DND-41 (cell line): ENCODE measurements at regions not wholly inside any gene's neighbourhood (a gene's known extent, or its start where the extent isn't known, plus 50 kb on each side); places are given as distances from the start of the nearest gene placed in this dataset.

Experiments
- ATAC-seq: fragments of 200-7000 bp; cut with Tn5 transposase; 3 replicates; pipeline ENCODE4 v1.9.1; 2021; ENCODE audit warnings: low read depth; ENCODE audit not compliant: insufficient read depth
- DNase-seq: peaks from one replicate; pipeline ENCODE4 v3.0.0-alpha.2; 2020
- H2AFZ ChIP-seq: 2 replicates; pipeline ENCODE4 v1.6.0; 2012; ENCODE audit warnings: low read depth, low read length
- H3K27ac ChIP-seq: 2 replicates; pipeline ENCODE4 v1.5.1; 2012; ENCODE audit warnings: low read length, inconsistent platforms
- H3K27me3 ChIP-seq: fragments of 200-600 bp; sonication (generic); 2 replicates; pipeline ENCODE4 v1.6.0; 2012; ENCODE audit warnings: low read length, mild to moderate bottlenecking, inconsistent platforms; ENCODE audit not compliant: insufficient read depth, poor library complexity
- H3K36me3 ChIP-seq: 2 replicates; pipeline ENCODE4 v1.5.1; 2012; ENCODE audit warnings: low read length, inconsistent platforms; ENCODE audit not compliant: insufficient read depth
- H3K4me1 ChIP-seq: 2 replicates; pipeline ENCODE4 v1.5.1; 2012; ENCODE audit warnings: mild to moderate bottlenecking, low read length; ENCODE audit not compliant: insufficient read depth
- H3K4me2 ChIP-seq: 2 replicates; pipeline ENCODE4 v1.6.0; 2012; ENCODE audit warnings: mild to moderate bottlenecking, moderate library complexity, low read length, inconsistent platforms; ENCODE audit not compliant: insufficient read depth
- H3K4me3 ChIP-seq, 2 experiments: fragments of 200-600 bp in 1 of 2; shearing (Covaris generic) in 1 of 2; 2 replicates each; pipeline ENCODE4 v1.5.1; 2012 to 2016; ENCODE audit warnings: inconsistent platforms in 2 of 2, low read length in 2 of 2, mild to moderate bottlenecking in 2 of 2, low read depth in 1 of 2, moderate library complexity in 1 of 2
- H3K79me2 ChIP-seq: 2 replicates; pipeline ENCODE4 v1.6.0; 2012; ENCODE audit warnings: low read length, inconsistent platforms; ENCODE audit not compliant: insufficient read depth
- H3K9ac ChIP-seq: 2 replicates; pipeline ENCODE4 v1.6.0; 2012; ENCODE audit warnings: low read depth, mild to moderate bottlenecking, inconsistent platforms, low read length, moderate library complexity
- H3K9me3 ChIP-seq: 2 replicates; pipeline ENCODE4 v1.5.1; 2012; ENCODE audit warnings: low read length, moderate library complexity, mild to moderate bottlenecking, inconsistent platforms; ENCODE audit not compliant: insufficient read depth, severe bottlenecking
- H4K20me1 ChIP-seq: 2 replicates; pipeline ENCODE4 v1.6.0; 2012; ENCODE audit warnings: low read length; ENCODE audit not compliant: insufficient read depth
- CTCF ChIP-seq: IDR thresholded peaks from 2 replicates; pipeline ENCODE4 v1.5.1; 2012; ENCODE audit warnings: borderline replicate concordance, low read length, moderate library complexity, mild to moderate bottlenecking; ENCODE audit not compliant: poor library complexity, severe bottlenecking; ENCODE audit errors: extremely low read depth
- EZH2 ChIP-seq: IDR thresholded peaks from 3 replicates; pipeline ENCODE4 v1.6.1; 2012; ENCODE audit warnings: borderline replicate concordance, low read depth, mild to moderate bottlenecking, moderate library complexity, low read length, inconsistent platforms; ENCODE audit not compliant: severe bottlenecking

GRCh38 chr4:43286137-43286536, 393.6 kb downstream of the GRXCR1 start:
- Histone ChIP-seq H3K9me3 (no peaks in the 10 kb centered on the region), H3K9ac (no peak overlapping the region), H2AFZ (no peak overlapping the region), H4K20me1 (no peaks in the 10 kb centered on the region), H3K36me3 (no peaks in the 10 kb centered on the region), H3K27ac (no peak overlapping the region), H3K79me2 (no peaks in the 10 kb centered on the region), H3K4me1 (no peaks in the 10 kb centered on the region), H3K4me3 (no peak overlapping the region), H3K4me2 (no peak overlapping the region), H3K27me3 (no peaks in the 10 kb centered on the region)
- TF ChIP-seq CTCF (no peak), EZH2 (no peak)
- DNase-seq (no peak), ATAC-seq (no peak)

- DNase-seq: no peak
- Histone ChIP-seq H3K27ac (no peak overlapping the region), H3K9me3 (no peaks in the 10 kb centered on the region), H3K4me1 (no peaks in the 10 kb centered on the region), H2AFZ (no peak overlapping the region), H3K9ac (no peak overlapping the region), H3K36me3 (no peaks in the 10 kb centered on the region), H4K20me1 (no peaks in the 10 kb centered on the region), H3K79me2 (no peaks in the 10 kb centered on the region), H3K4me3 (no peak overlapping the region), H3K27me3 (no peaks in the 10 kb centered on the region), H3K4me2 (no peak overlapping the region)
- no peak for ATAC-seq
- TF ChIP-seq CTCF: no peak
- no peak for TF ChIP-seq EZH2
Measured at GRCh38 chr4:43296946-43297528, 404.5 kb downstream of the GRXCR1 start.

GRCh38 chr4:43316813-43317212, 424.3 kb downstream of the GRXCR1 start:
- Histone ChIP-seq H3K9me3 (no peaks in the 10 kb centered on the region), H3K79me2 (no peaks in the 10 kb centered on the region), H2AFZ (no peak overlapping the region), H3K4me3 (no peak overlapping the region), H3K4me1 (no peaks in the 10 kb centered on the region), H3K36me3 (no peaks in the 10 kb centered on the region), H3K27me3 (no peaks in the 10 kb centered on the region), H3K9ac (no peak overlapping the region), H4K20me1 (no peaks in the 10 kb centered on the region), H3K27ac (no peak overlapping the region), H3K4me2 (no peak overlapping the region)
- no peak for ATAC-seq
- DNase-seq: no peak
- TF ChIP-seq CTCF: no peak
- TF ChIP-seq EZH2: no peak
